Mesodermal cell (in vitro differentiated cells): ENCODE measurements at regions not wholly inside any gene's neighbourhood (a gene's known extent, or its start where the extent isn't known, plus 50 kb on each side); places are given as distances from the start of the nearest gene placed in this dataset.

Source experiments
- H3K27ac ChIP-seq: 2 replicates; pipeline ENCODE4 v1.7.0; 2013; ENCODE audit warnings: mild to moderate bottlenecking, low read depth, low read length, moderate library complexity; ENCODE audit not compliant: severe bottlenecking
- H3K36me3 ChIP-seq: 2 replicates; pipeline ENCODE4 v1.7.1; 2013; ENCODE audit warnings: mild to moderate bottlenecking, low read length, moderate library complexity; ENCODE audit not compliant: control insufficient read depth, insufficient read depth
- H3K4me1 ChIP-seq: one replicate; pipeline ENCODE4 v1.7.1; 2013; ENCODE audit warnings: mild to moderate bottlenecking, low read length; ENCODE audit not compliant: insufficient read depth, control insufficient read depth, poor library complexity, severe bottlenecking
- H3K4me3 ChIP-seq: 2 replicates; pipeline ENCODE4 v1.7.0; 2013; ENCODE audit warnings: low read length, control low read depth, mild to moderate bottlenecking; ENCODE audit not compliant: insufficient read depth, poor library complexity, severe bottlenecking; ENCODE audit errors: extremely low read depth
- H3K9me3 ChIP-seq: 2 replicates; pipeline ENCODE4 v1.7.1; 2013; ENCODE audit warnings: mild to moderate bottlenecking, low read length, moderate library complexity; ENCODE audit not compliant: control insufficient read depth
- WGBS, 2 experiments: methylation state at CpG; one replicate each; pipeline ENCODE4 v1.1.5; 2013; ENCODE audit warnings: missing lambda C conversion rate in 2 of 2; ENCODE audit not compliant: insufficient coverage in 2 of 2; 5-methylcytosine and 5-hydroxymethylcytosine counted together

DNA sequence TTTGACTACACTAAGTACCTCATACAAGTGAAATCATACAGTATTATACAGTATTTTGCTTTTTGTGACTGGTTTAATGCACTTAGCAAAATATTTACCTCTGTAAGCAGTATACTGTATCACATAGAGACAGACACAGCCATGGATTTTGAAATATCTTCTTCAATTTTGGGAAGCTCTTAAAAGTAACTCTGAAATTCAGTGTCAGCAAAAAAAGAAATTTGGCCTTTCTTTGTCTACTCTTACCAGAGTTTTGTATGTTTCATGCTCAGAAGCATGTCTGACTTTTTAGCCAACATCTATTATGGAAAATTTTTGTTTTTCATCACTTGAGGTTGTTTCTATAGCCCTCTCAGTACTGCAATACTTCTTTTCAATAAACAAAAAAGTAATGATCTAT is 1102.2 kb downstream of the TRHDE start:
- H3K36me3 ChIP-seq: no peaks in the 10 kb centered on the region
- H3K9me3 ChIP-seq: no peaks in the 10 kb centered on the region
- no peak overlapping the region for H3K27ac ChIP-seq
- H3K4me3 ChIP-seq: no peak overlapping the region
- no peaks in the 10 kb centered on the region for H3K4me1 ChIP-seq

DNA sequence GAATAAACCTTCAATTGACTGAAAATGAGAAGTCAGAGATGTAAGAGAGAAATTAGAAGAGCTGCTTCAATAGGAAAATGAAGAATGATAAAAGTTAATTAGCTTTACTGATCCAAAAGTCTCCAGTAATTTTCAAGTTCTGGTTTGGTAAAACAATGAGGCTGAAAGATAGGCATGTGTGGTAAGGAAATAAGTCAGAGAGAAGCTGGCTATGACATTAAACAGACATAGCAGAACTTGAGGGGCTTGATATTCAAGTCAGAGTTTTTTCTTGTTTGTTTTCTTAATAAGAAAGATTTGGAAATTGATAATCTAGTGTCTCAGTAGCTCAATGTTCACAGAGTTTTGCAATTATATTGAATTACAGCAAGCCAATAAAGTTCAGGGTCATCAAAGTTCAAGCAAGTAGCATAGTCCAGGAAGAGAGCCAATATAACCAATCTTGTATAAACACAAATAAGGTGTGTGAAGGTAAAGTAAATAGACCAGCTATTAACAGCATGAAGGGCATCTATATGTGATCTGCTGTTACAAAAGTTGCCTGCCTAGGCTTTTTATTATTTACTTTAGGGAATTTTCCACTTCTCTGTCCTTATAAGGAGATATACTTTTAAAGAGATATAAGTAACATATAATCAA is 1111.5 kb downstream of the TRHDE start:
- H3K36me3 ChIP-seq: no peaks in the 10 kb centered on the region
- H3K9me3 ChIP-seq: no peaks in the 10 kb centered on the region
- H3K4me3 ChIP-seq: no peak overlapping the region
- no peaks in the 10 kb centered on the region for H3K4me1 ChIP-seq
- no peak overlapping the region for H3K27ac ChIP-seq

DNA sequence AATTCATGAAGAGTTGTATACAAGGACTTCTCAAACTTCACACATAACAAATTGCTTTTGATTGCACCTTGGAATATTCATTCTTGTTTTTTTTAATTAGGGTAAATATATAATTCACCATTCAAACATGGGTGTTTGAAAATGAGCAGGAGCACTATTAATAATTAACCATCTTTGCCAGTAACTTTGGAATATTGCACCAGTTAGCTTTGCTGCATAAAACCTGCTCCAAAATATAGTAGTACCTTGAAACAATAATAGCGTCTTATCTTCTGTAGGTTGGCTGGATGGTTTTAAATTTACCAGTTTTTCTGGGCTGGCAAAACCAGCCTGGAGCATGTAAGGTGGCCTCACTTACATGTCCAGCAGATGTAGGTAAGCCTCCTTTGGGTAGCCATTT is 1112.4 kb downstream of the TRHDE start:
- WGBS, 2 experiments: 100% methylated on average over 1 of the region's 1 CpG; no CpG with 5 or more reads in 1 of the 2 experiments
- H3K27ac ChIP-seq: no peak overlapping the region

GRCh38 chr12:73390261-73390660 is 1118.1 kb downstream of the TRHDE start:
- 80% methylated on average over 1 of the region's 2 CpGs; no CpG with 5 or more reads in 1 of the 2 experiments for WGBS, 2 experiments
- no peak overlapping the region for H3K4me3 ChIP-seq
- H3K4me1 ChIP-seq: no peaks in the 10 kb centered on the region
- no peak overlapping the region for H3K27ac ChIP-seq
- no peaks in the 10 kb centered on the region for H3K36me3 ChIP-seq
- no peaks in the 10 kb centered on the region for H3K9me3 ChIP-seq

More for the DNA sequence above, 1112.4 kb downstream of the TRHDE start:
- no peaks in the 10 kb centered on the region for H3K36me3 ChIP-seq
- no peaks in the 10 kb centered on the region for H3K9me3 ChIP-seq
- no peak overlapping the region for H3K4me3 ChIP-seq
- no peaks in the 10 kb centered on the region for H3K4me1 ChIP-seq

- no peak overlapping the region for H3K4me3 ChIP-seq
- peaks cover 9% of the 10 kb centered on the region for H3K9me3 ChIP-seq
- no peak overlapping the region for H3K27ac ChIP-seq
- no peaks in the 10 kb centered on the region for H3K36me3 ChIP-seq
- no peaks in the 10 kb centered on the region for H3K4me1 ChIP-seq
- WGBS, 2 experiments: no CpG with 5 or more reads among the region's 2 CpGs
Observed at GRCh38 chr12:73413051-73413450, 1124.6 kb upstream of the ATXN7L3B start.

DNA sequence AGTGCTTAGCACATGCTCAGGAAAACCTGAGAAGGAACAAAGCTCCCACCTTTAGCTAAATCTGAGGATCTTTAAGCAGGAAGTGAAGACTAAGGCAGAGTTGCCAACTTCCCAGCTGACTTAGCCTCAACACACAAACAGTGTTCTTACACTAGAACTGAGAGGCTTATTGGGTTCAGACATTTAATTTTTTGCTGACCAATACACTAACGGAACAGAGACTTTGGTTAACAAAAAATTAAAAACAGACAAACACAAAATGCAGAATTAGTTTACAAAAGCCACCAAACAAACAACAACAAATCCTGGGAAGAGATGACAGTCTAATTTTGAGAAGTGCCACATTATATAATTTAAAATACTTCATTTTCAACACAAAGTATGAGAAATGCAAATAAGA is 1123.7 kb upstream of the ATXN7L3B start:
- Histone ChIP-seq H3K4me3 (no peak overlapping the region), H3K4me1 (no peaks in the 10 kb centered on the region), H3K9me3 (peaks cover 9% of the 10 kb centered on the region), H3K36me3 (no peaks in the 10 kb centered on the region), H3K27ac (no peak overlapping the region)
- no CpG with 5 or more reads among the region's 1 CpG for WGBS, 2 experiments

GRCh38 chr12:73414926-73415325 is 1122.7 kb upstream of the ATXN7L3B start:
- Histone ChIP-seq H3K36me3 (no peaks in the 10 kb centered on the region), H3K9me3 (peaks cover 9% of the 10 kb centered on the region), H3K4me1 (no peaks in the 10 kb centered on the region), H3K27ac (no peak overlapping the region), H3K4me3 (no peak overlapping the region)
- WGBS, 2 experiments: no CpG with 5 or more reads among the region's 2 CpGs

GRCh38 chr12:73418541-73418940 is 1119.1 kb upstream of the ATXN7L3B start:
- Histone ChIP-seq H3K9me3 (peaks cover 9% of the 10 kb centered on the region), H3K4me3 (no peak overlapping the region), H3K4me1 (no peaks in the 10 kb centered on the region), H3K36me3 (no peaks in the 10 kb centered on the region), H3K27ac (no peak overlapping the region)

- no peak overlapping the region for H3K4me3 ChIP-seq
- no peaks in the 10 kb centered on the region for H3K4me1 ChIP-seq
- 93 to 100% methylated on average over 2 to 3 of the region's 5 CpGs for WGBS, 2 experiments
- no peaks in the 10 kb centered on the region for H3K36me3 ChIP-seq
- H3K9me3 ChIP-seq: peaks cover 14% of the 10 kb centered on the region
- H3K27ac ChIP-seq: no peak overlapping the region
Observed at GRCh38 chr12:73421832-73422231, 1115.8 kb upstream of the ATXN7L3B start.

GRCh38 chr12:73424484-73424883 is 1113.2 kb upstream of the ATXN7L3B start:
- WGBS, 2 experiments: 60 to 83% methylated on average over 2 of the region's 2 CpGs

DNA sequence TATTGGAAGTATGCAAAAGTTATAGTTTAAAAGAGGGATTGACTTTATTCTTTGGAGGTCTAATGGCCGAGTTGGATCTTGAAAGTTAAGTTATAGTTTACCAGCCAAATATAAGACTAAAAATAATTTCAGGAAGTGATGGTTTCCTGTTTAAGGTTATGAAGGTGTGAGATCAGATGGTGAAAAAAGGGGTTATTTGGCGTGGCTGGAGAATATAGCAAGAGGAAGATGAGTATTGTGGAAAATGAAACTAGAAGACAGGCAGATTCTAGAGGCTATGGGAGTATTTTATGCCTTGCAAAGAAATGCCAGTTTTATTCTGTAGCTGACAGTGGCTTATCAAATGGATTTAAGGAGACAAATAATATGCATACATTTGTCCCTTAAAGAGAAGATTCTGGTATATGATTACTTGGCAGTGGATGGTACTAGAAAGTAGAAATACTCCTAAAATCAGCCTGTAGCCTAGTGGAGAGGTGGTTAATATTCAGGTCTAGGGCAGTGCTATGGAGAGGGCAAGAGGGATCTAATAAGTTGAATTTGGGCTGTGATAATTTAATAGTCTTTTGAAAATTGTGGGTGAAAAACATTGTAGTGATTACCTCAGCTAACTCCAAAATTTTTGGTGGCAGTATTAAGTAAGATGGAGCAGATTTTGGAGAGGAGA is 1091.8 kb upstream of the ATXN7L3B start:
- WGBS, 2 experiments: 91 to 92% methylated on average over 1 of the region's 2 CpGs
- Histone ChIP-seq H3K4me1 (no peaks in the 10 kb centered on the region), H3K36me3 (no peaks in the 10 kb centered on the region), H3K27ac (no peak overlapping the region), H3K4me3 (no peak overlapping the region), H3K9me3 (no peaks in the 10 kb centered on the region)

More at GRCh38 chr12:73424484-73424883, 1113.2 kb upstream of the ATXN7L3B start:
- Histone ChIP-seq H3K27ac (no peak overlapping the region), H3K9me3 (peaks cover 14% of the 10 kb centered on the region), H3K4me1 (no peaks in the 10 kb centered on the region), H3K36me3 (no peaks in the 10 kb centered on the region), H3K4me3 (no peak overlapping the region)
